ENCODE measurements at regions not wholly inside any gene's neighbourhood (a gene's known extent, or its start where the extent isn't known, plus 50 kb on each side); places are given as distances from the start of the nearest gene placed in this dataset.

DNA sequence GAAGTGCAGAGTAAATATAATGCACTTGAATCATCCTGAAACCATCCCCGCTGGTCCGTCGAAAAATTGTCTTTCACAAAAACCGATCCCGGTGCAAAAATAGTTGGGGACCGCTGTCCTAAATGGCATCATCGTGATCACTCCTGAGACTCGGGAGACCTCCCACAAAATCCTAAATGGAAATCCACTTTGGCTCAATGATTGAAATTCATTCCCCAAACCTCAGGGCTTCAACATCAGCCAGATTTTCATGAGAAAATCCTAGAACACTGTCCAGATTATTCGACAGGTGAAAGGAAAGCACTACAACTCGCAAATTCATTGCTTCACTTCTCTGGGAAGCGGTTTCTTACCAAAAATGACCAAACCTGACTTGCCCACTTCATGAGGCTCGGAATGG lies 335.3 kb upstream of the ZNF507 start:
- H3K27ac ChIP-seq (replicated peaks in 1 of 4) = no peak overlapping the region
- intact Hi-C loops (cut with DNase I) = no loop called here

DNA sequence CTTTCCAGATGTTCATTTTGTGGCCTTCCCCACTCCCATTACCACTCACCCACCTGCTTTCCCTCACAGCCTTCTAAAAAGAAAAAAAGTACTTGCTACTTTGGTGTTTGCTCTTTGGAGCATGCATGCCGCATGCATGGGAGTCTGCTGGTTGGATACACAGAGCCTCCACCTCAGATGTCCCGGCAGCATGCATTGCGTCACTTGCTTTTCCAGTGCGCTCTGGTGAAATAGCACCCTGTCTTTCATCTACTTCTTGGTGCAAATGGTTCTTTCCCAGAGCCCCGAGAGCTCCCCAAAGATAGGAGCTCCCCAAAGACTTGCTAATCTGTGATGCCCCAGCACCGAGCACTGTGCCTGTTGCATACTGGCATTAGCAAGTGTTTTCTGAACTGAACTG lies 333.2 kb upstream of the ZNF507 start:
- H3K27me3 ChIP-seq = no peaks in the 10 kb centered on the region
- H3K27ac ChIP-seq (replicated peaks in 1 of 4) = no peak overlapping the region
- intact Hi-C loops (cut with DNase I) = no loop called here
- no peaks in the 10 kb centered on the region for H3K36me3 ChIP-seq
- peaks cover 0 to 2% (median 0%) of the 10 kb centered on the region in 4 donors for H3K4me1 ChIP-seq
- DNase-seq (ENCODE audit: extremely low spot score) = peak; percentile 77
- 75% methylated on average over 6 of the region's 6 CpGs for WGBS
- H3K9me3 ChIP-seq = no peaks in the 10 kb centered on the region
- TF ChIP-seq POLR2AphosphoS5 (IDR thresholded peaks at IDR 0.05) = no peak
- no peak for TF ChIP-seq EP300 (IDR thresholded peaks at IDR 0.05)
- TF ChIP-seq, protein P1, sequence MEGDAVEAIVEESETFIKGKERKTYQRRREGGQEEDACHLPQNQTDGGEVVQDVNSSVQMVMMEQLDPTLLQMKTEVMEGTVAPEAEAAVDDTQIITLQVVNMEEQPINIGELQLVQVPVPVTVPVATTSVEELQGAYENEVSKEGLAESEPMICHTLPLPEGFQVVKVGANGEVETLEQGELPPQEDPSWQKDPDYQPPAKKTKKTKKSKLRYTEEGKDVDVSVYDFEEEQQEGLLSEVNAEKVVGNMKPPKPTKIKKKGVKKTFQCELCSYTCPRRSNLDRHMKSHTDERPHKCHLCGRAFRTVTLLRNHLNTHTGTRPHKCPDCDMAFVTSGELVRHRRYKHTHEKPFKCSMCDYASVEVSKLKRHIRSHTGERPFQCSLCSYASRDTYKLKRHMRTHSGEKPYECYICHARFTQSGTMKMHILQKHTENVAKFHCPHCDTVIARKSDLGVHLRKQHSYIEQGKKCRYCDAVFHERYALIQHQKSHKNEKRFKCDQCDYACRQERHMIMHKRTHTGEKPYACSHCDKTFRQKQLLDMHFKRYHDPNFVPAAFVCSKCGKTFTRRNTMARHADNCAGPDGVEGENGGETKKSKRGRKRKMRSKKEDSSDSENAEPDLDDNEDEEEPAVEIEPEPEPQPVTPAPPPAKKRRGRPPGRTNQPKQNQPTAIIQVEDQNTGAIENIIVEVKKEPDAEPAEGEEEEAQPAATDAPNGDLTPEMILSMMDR (IDR thresholded peaks at IDR 0.05) = no peak
- TF ChIP-seq POLR2A (IDR thresholded peaks at IDR 0.05; ENCODE audit: low read depth) = no peak
- H3K4me3 ChIP-seq = no peak overlapping the region

More for the DNA sequence above, 335.3 kb upstream of the ZNF507 start:
- DNase-seq (ENCODE audit: extremely low spot score) = peak; percentile 64
- H3K4me1 ChIP-seq = no peaks in the 10 kb centered on the region
- H3K9me3 ChIP-seq = no peaks in the 10 kb centered on the region
- TF ChIP-seq POLR2AphosphoS5 (IDR thresholded peaks at IDR 0.05) (no peak), POLR2A (IDR thresholded peaks at IDR 0.05; ENCODE audit: low read depth) (no peak), EP300 (IDR thresholded peaks at IDR 0.05) (no peak)
- TF ChIP-seq, protein P1 (IDR thresholded peaks at IDR 0.05) = no peak
- H3K4me3 ChIP-seq = no peak overlapping the region
- H3K27me3 ChIP-seq = no peaks in the 10 kb centered on the region
- H3K36me3 ChIP-seq = no peaks in the 10 kb centered on the region
- WGBS = 93% methylated on average over 12 of the region's 12 CpGs

GRCh38 chr19:32012886-32013631 lies 332.4 kb upstream of the ZNF507 start:
- intact Hi-C loops (cut with DNase I) = no loop called here
- Histone ChIP-seq H3K4me1 (peaks cover 0 to 10% (median 1%) of the 10 kb centered on the region in 4 donors), H3K4me3 (no peak overlapping the region), H3K9me3 (no peaks in the 10 kb centered on the region), H3K27ac (replicated peaks in 1 of 4) (no peak overlapping the region), H3K27me3 (no peaks in the 10 kb centered on the region), H3K36me3 (no peaks in the 10 kb centered on the region)
- DNase-seq (ENCODE audit: extremely low spot score) = peak; percentile 72
- TF ChIP-seq, protein P1 (IDR thresholded peaks at IDR 0.05) = no peak
- no peak for TF ChIP-seq EP300 (IDR thresholded peaks at IDR 0.05)
- TF ChIP-seq POLR2AphosphoS5 (IDR thresholded peaks at IDR 0.05) = no peak
- no peak for TF ChIP-seq POLR2A (IDR thresholded peaks at IDR 0.05; ENCODE audit: low read depth)
- 66% methylated on average over 6 of the region's 6 CpGs for WGBS

DNA sequence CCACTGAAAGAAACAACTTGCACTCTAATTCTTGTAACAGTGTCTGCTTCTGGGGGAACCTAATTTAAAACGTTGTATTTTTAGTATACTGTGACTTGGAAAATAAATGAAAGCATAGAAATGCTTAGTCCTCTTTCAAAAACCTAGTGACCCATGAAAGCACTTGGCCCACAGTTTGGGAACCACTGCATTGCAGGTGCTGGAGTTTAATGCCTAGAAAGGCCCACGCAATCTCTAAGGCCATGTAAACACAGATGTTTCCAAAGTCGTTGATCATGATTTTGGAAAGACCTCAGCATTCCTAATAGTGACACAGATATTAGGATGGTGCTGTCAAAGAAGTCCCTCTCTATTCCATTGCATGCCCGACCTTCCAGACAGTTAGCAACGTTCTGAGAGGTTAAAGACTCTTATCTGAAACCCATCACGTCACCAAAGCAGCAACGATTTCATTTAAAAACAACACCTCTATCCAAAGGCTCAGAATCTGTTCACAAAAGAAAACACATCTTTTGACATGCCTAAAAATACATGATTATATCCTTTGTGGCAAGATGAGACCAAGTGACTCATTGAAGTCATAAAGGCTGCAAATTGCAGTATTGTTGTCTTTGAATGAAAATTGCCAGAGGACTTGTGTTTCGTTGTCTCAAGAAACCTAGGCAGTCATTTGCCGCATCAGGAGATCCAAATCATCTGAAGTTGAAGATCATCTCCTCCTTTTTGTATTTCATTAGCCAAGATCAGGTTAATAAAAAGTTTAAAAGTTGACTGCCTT lies 328.0 kb upstream of the ZNF507 start:
- intact Hi-C loops (cut with DNase I) = no loop called here
- Histone ChIP-seq H3K27ac (replicated peaks in 1 of 4) (no peak overlapping the region), H3K4me3 (no peak overlapping the region), H3K9me3 (no peaks in the 10 kb centered on the region), H3K36me3 (no peaks in the 10 kb centered on the region), H3K4me1 (peaks cover 0 to 16% (median 6%) of the 10 kb centered on the region in 4 donors), H3K27me3 (peaks cover 0 to 4% (median 0%) of the 10 kb centered on the region in 4 donors)
- no peak for TF ChIP-seq EP300 (IDR thresholded peaks at IDR 0.05)
- no peak for TF ChIP-seq POLR2AphosphoS5 (IDR thresholded peaks at IDR 0.05)
- TF ChIP-seq POLR2A (IDR thresholded peaks at IDR 0.05; ENCODE audit: low read depth) = no peak
- TF ChIP-seq, protein P1 (IDR thresholded peaks at IDR 0.05) = no peak
- WGBS = 56% methylated on average over 9 of the region's 9 CpGs
- DNase-seq (ENCODE audit: extremely low spot score) = peak; percentile 47

All from esophagus muscularis mucosa (tissue), 4 donors.